ENCODE measurements at regions not wholly inside any gene's neighbourhood (a gene's known extent, or its start where the extent isn't known, plus 50 kb on each side); places are given as distances from the start of the nearest gene placed in this dataset.

DNA sequence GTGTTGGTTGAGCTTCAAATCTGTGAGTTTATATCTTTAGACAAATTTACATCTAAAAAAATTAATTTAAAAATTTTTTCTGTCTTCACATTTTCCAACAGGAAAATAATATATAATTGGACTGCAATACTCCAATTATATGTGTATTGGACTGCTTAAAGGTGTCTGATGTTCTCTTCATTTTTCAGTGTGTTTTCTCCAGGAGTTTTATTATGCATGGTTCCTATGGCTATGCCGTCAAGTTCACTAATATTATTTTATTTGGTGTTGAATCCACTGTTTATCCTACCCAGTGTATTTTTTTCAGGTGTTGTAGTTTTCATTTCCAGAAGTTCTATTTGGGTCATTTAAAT lies 62.1 kb upstream of the CTLA4 start:
- H3K4me3 Mint-ChIP-seq: no peak overlapping the region
- Histone ChIP-seq H3K9ac (ENCODE audit: insufficient read depth, low read length, poor library complexity, severe bottlenecking) (no peak overlapping the region), H3K4me3 (replicated peaks in 1 of 3; ENCODE audit: low read depth in 2 of 3, low read length in 3 of 3) (no peak overlapping the region), H3K27ac (ENCODE audit: low read depth in 1 of 2, low read length in 2 of 2) (no peak overlapping the region), H3K9me3 (replicated peaks in 1 of 2; ENCODE audit: control insufficient read depth in 1 of 2, insufficient read depth in 1 of 2, low read length in 2 of 2) (peaks cover 0 to 7% of the 10 kb centered on the region in 2 donors), H4K20me1 (ENCODE audit: insufficient read depth, low read length) (no peaks in the 10 kb centered on the region), H3K4me1 (ENCODE audit: control insufficient read depth in 1 of 2, insufficient read depth in 2 of 2, low read length in 2 of 2) (peaks cover 9 to 29% of the 10 kb centered on the region in 2 donors), H3K79me2 (ENCODE audit: insufficient read depth, low read length) (no peaks in the 10 kb centered on the region), H3K27me3 (ENCODE audit: control insufficient read depth in 2 of 2, insufficient read depth in 2 of 2, low read length in 2 of 2) (no peaks in the 10 kb centered on the region), H3K36me3 (replicated peaks in 1 of 2; ENCODE audit: control insufficient read depth in 1 of 2, insufficient read depth in 2 of 2, low read length in 2 of 2) (no peaks in the 10 kb centered on the region), H3K4me2 (replicated peaks; ENCODE audit: extremely low read depth, low read length, poor library complexity, severe bottlenecking) (no peak overlapping the region), H2AFZ (ENCODE audit: insufficient read depth, low read depth, low read length, poor library complexity, severe bottlenecking) (no peak overlapping the region)
- peaks cover 5 to 16% (median 11%) of the 10 kb centered on the region in 7 donors for H3K9me3 Mint-ChIP-seq
- no peaks in the 10 kb centered on the region for H3K27me3 Mint-ChIP-seq (ENCODE audit: low read depth in 3 of 3)
- intact Hi-C loops (cut with micrococcal nuclease): no loop called here
- H3K4me1 Mint-ChIP-seq: peaks cover 50% of the 10 kb centered on the region
- H3K27ac Mint-ChIP-seq: no peak overlapping the region
- no CpG with 5 or more reads among the region's 1 CpG for WGBS (ENCODE audit: insufficient coverage)
- no peak for DNase-seq
- TF ChIP-seq, protein P1, sequence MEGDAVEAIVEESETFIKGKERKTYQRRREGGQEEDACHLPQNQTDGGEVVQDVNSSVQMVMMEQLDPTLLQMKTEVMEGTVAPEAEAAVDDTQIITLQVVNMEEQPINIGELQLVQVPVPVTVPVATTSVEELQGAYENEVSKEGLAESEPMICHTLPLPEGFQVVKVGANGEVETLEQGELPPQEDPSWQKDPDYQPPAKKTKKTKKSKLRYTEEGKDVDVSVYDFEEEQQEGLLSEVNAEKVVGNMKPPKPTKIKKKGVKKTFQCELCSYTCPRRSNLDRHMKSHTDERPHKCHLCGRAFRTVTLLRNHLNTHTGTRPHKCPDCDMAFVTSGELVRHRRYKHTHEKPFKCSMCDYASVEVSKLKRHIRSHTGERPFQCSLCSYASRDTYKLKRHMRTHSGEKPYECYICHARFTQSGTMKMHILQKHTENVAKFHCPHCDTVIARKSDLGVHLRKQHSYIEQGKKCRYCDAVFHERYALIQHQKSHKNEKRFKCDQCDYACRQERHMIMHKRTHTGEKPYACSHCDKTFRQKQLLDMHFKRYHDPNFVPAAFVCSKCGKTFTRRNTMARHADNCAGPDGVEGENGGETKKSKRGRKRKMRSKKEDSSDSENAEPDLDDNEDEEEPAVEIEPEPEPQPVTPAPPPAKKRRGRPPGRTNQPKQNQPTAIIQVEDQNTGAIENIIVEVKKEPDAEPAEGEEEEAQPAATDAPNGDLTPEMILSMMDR (IDR thresholded peaks at IDR 0.05): no peak
- peaks cover 3 to 11% of the 10 kb centered on the region in 2 donors for H3K36me3 Mint-ChIP-seq

DNA sequence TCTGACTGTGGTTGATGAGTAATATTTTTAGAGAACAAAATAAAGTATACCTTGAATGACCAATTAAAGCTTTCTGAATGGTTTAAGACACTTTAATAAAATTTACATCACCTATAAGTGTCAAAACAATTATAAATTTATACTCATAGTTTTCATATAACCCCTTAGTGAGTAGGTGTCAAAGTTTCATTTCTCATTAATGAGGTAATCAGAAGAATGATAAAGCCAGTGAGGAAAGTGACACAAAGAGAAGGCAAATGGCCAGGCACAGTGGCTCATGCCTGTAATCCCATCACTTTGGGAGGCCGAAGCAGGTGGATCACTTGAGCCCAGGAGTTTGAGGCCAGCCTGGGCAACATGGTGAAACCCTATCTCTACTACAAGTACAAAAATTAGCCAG lies 60.8 kb upstream of the CTLA4 start:
- intact Hi-C loops (cut with micrococcal nuclease): no loop called here
- no peak overlapping the region for H3K27ac ChIP-seq (ENCODE audit: low read depth in 1 of 2, low read length in 2 of 2)
- H3K4me1 ChIP-seq (ENCODE audit: control insufficient read depth in 1 of 2, insufficient read depth in 2 of 2, low read length in 2 of 2): peaks cover 20 to 42% of the 10 kb centered on the region in 2 donors
- Mint-ChIP-seq H3K36me3 (peaks cover 3 to 7% of the 10 kb centered on the region in 2 donors), H3K4me3 (no peak overlapping the region), H3K27ac (peak overlapping the region in 1 of 7 donors; percentile 32), H3K27me3 (ENCODE audit: low read depth in 3 of 3) (no peaks in the 10 kb centered on the region), H3K4me1 (peaks cover 53% of the 10 kb centered on the region), H3K9me3 (peaks cover 4 to 15% (median 9%) of the 10 kb centered on the region in 7 donors)
- no peak overlapping the region for H2AFZ ChIP-seq (ENCODE audit: insufficient read depth, low read depth, low read length, poor library complexity, severe bottlenecking)
- TF ChIP-seq, protein P1 (IDR thresholded peaks at IDR 0.05): no peak
- H3K79me2 ChIP-seq (ENCODE audit: insufficient read depth, low read length): no peaks in the 10 kb centered on the region
- H3K36me3 ChIP-seq (replicated peaks in 1 of 2; ENCODE audit: control insufficient read depth in 1 of 2, insufficient read depth in 2 of 2, low read length in 2 of 2): no peaks in the 10 kb centered on the region
- no CpG with 5 or more reads among the region's 1 CpG for WGBS (ENCODE audit: insufficient coverage)
- no peak for DNase-seq
- no peak overlapping the region for H3K9ac ChIP-seq (ENCODE audit: insufficient read depth, low read length, poor library complexity, severe bottlenecking)
- H3K4me2 ChIP-seq (replicated peaks; ENCODE audit: extremely low read depth, low read length, poor library complexity, severe bottlenecking): no peak overlapping the region
- no peak overlapping the region for H3K4me3 ChIP-seq (replicated peaks in 1 of 3; ENCODE audit: low read depth in 2 of 3, low read length in 3 of 3)
- no peaks in the 10 kb centered on the region for H3K27me3 ChIP-seq (ENCODE audit: control insufficient read depth in 2 of 2, insufficient read depth in 2 of 2, low read length in 2 of 2)
- H3K9me3 ChIP-seq (replicated peaks in 1 of 2; ENCODE audit: control insufficient read depth in 1 of 2, insufficient read depth in 1 of 2, low read length in 2 of 2): peaks cover 0 to 7% of the 10 kb centered on the region in 2 donors
- no peaks in the 10 kb centered on the region for H4K20me1 ChIP-seq (ENCODE audit: insufficient read depth, low read length)

All from CD14-positive monocyte (primary cell).